T-cell (primary cell): ENCODE measurements at regions not wholly inside any gene's neighbourhood (a gene's known extent, or its start where the extent isn't known, plus 50 kb on each side); places are given as distances from the start of the nearest gene placed in this dataset.

Source experiments
- ATAC-seq, 4 experiments: fragments of 200-7000 bp in 3 of 4; fragments of 150-1000 bp in 1 of 4; cut with Tn5 transposase; replicated peaks in 1 of 4; 1 replicate in 3 of 4; 2 replicates in 1 of 4; pipeline ENCODE4 v1.10.0; 2021; ENCODE audit warnings: moderate library complexity in 3 of 4, mild to moderate bottlenecking in 2 of 4, moderate number of reproducible peaks in 1 of 4
- CTCF ChIA-PET, 2 donors: fragments of 300-600 bp; sonication (Branson Sonifier 250); formaldehyde crosslinking; loops; one replicate each; lab custom pipeline; 2022; ENCODE audit warnings: antibody characterized with exemption in 2 of 2; lab: Charles Lee
- POLR2A ChIA-PET, 2 donors: fragments of 300-600 bp; sonication (Branson Sonifier 250); formaldehyde crosslinking; loops; one replicate each; lab custom pipeline; 2022; ENCODE audit warnings: antibody characterized with exemption in 2 of 2; lab: Charles Lee
- DNase-seq, 35 experiments: peaks; one replicate each; pipeline versions ENCODE4 v3.0.0 to v3.0.0-alpha.2; 2013 to 2023
- H3K27ac ChIP-seq: one replicate; pipeline ENCODE4 v1.5.1; 2013; ENCODE audit warnings: low read length
- H3K27me3 ChIP-seq, 2 experiments: replicated peaks in 1 of 2; 1 replicate in 1 of 2; 2 replicates in 1 of 2; pipeline versions ENCODE4 v1.6.1 to v1.7.0; 2013; ENCODE audit warnings: low read length in 1 of 2, mixed read lengths in 1 of 2; ENCODE audit not compliant: control insufficient read depth in 2 of 2, insufficient read depth in 2 of 2; ENCODE audit errors: extremely low read depth in 1 of 2
- H3K36me3 ChIP-seq, 2 donors: 1 replicate in 1 of 2; 2 replicates in 1 of 2; pipeline versions ENCODE4 v1.6.1 to v1.7.0; 2013; ENCODE audit warnings: low read length in 1 of 2; ENCODE audit not compliant: control insufficient read depth in 2 of 2, insufficient read depth in 1 of 2; ENCODE audit errors: extremely low read depth in 1 of 2
- H3K4me1 ChIP-seq, 2 experiments: 1 replicate in 1 of 2; 2 replicates in 1 of 2; pipeline versions ENCODE4 v1.6.1 to v1.7.0; 2013; ENCODE audit warnings: low read length in 2 of 2, mixed read lengths in 1 of 2; ENCODE audit not compliant: insufficient read depth in 2 of 2, control insufficient read depth in 1 of 2; ENCODE audit errors: extremely low read depth in 1 of 2
- H3K4me3 ChIP-seq, 2 donors: 1 replicate in 1 of 2; 2 replicates in 1 of 2; pipeline versions ENCODE4 v1.5.1 to v1.7.0; 2013; ENCODE audit warnings: mild to moderate bottlenecking in 2 of 2, low read length in 1 of 2, moderate library complexity in 1 of 2; ENCODE audit not compliant: control insufficient read depth in 1 of 2; ENCODE audit errors: extremely low read depth in 1 of 2
- H3K9me3 ChIP-seq: 2 replicates; pipeline ENCODE4 v1.7.0; 2013
- H3K27ac Mint-ChIP-seq, 2 donors: one replicate each; pipeline ENCODE4 v1.8.0; 2020 to 2021; ENCODE audit warnings: mild to moderate bottlenecking in 2 of 2, mixed read lengths in 2 of 2
- H3K27me3 Mint-ChIP-seq, 2 donors: one replicate each; pipeline ENCODE4 v1.8.0; 2021 to 2022; ENCODE audit warnings: mixed read lengths in 2 of 2
- H3K36me3 Mint-ChIP-seq: one replicate; pipeline ENCODE4 v1.8.0; 2021; ENCODE audit warnings: mixed read lengths
- H3K4me1 Mint-ChIP-seq, 3 donors: one replicate each; pipeline ENCODE4 v1.8.0; 2020 to 2022; ENCODE audit warnings: mixed read lengths in 3 of 3, mild to moderate bottlenecking in 1 of 3
- H3K4me3 Mint-ChIP-seq, 3 donors: one replicate each; pipeline ENCODE4 v1.8.0; 2020 to 2022; ENCODE audit warnings: mild to moderate bottlenecking in 3 of 3, mixed read lengths in 3 of 3, moderate library complexity in 3 of 3
- H3K9me3 Mint-ChIP-seq, 3 donors: one replicate each; pipeline ENCODE4 v1.8.0; 2020 to 2022; ENCODE audit warnings: mixed read lengths in 3 of 3
- WGBS: methylation state at CpG from one replicate; pipeline ENCODE4 v1.1.5; 2013; ENCODE audit warnings: missing lambda C conversion rate; ENCODE audit not compliant: insufficient coverage; 5-methylcytosine and 5-hydroxymethylcytosine counted together

- Mint-ChIP-seq H3K9me3 (peaks cover 3 to 14% (median 7%) of the 10 kb centered on the region in 3 donors), H3K27ac (no peak overlapping the region), H3K4me3 (no peak overlapping the region), H3K27me3 (peaks cover 11 to 20% of the 10 kb centered on the region in 2 donors), H3K4me1 (no peaks in the 10 kb centered on the region), H3K36me3 (no peaks in the 10 kb centered on the region)
- Histone ChIP-seq H3K9me3 (no peaks in the 10 kb centered on the region), H3K4me1 (no peaks in the 10 kb centered on the region), H3K27ac (no peak overlapping the region), H3K27me3 (peaks cover 0 to 15% of the 10 kb centered on the region in 2 experiments), H3K4me3 (no peak overlapping the region), H3K36me3 (no peaks in the 10 kb centered on the region)
- 80% methylated on average over 12 of the region's 12 CpGs for WGBS
- ChIA-PET CTCF (no interaction called here), POLR2A (no interaction called here)
- no peak for ATAC-seq
- no peak for DNase-seq
Measured at GRCh38 chr15:68511073-68511991, 67.5 kb upstream of the CORO2B start.

GRCh38 chr15:68512052-68512451, 66.7 kb upstream of the CORO2B start:
- Histone ChIP-seq H3K27me3 (peaks cover 0 to 15% of the 10 kb centered on the region in 2 experiments), H3K4me1 (no peaks in the 10 kb centered on the region), H3K4me3 (no peak overlapping the region), H3K9me3 (no peaks in the 10 kb centered on the region), H3K36me3 (no peaks in the 10 kb centered on the region), H3K27ac (no peak overlapping the region)
- WGBS, result 78% methylated on average over 2 of the region's 7 CpGs
- DNase-seq (no peak), ATAC-seq (no peak)
- Mint-ChIP-seq H3K36me3 (no peaks in the 10 kb centered on the region), H3K4me3 (no peak overlapping the region), H3K9me3 (peaks cover 3 to 14% (median 7%) of the 10 kb centered on the region in 3 donors), H3K27me3 (peaks cover 10 to 19% of the 10 kb centered on the region in 2 donors), H3K4me1 (no peaks in the 10 kb centered on the region), H3K27ac (no peak overlapping the region)
- CTCF ChIA-PET, result no interaction called here
- POLR2A ChIA-PET, result no interaction called here

GRCh38 chr15:68512598-68512997, 66.2 kb upstream of the CORO2B start:
- Mint-ChIP-seq H3K36me3 (no peaks in the 10 kb centered on the region), H3K27me3 (peaks cover 8 to 16% of the 10 kb centered on the region in 2 donors), H3K4me3 (no peak overlapping the region), H3K9me3 (peaks cover 3 to 14% (median 7%) of the 10 kb centered on the region in 3 donors), H3K27ac (no peak overlapping the region), H3K4me1 (no peaks in the 10 kb centered on the region)
- DNase-seq (no peak), ATAC-seq (no peak)
- ChIA-PET POLR2A (no interaction called here), CTCF (no interaction called here)
- H3K4me3 ChIP-seq, result no peak overlapping the region
- no peaks in the 10 kb centered on the region for H3K36me3 ChIP-seq
- H3K27me3 ChIP-seq, result peaks cover 0 to 16% of the 10 kb centered on the region in 2 experiments
- no peaks in the 10 kb centered on the region for H3K4me1 ChIP-seq
- no peaks in the 10 kb centered on the region for H3K9me3 ChIP-seq
- no peak overlapping the region for H3K27ac ChIP-seq
- WGBS, result 75% methylated on average over 3 of the region's 3 CpGs

- ChIA-PET CTCF (no interaction called here), POLR2A (no interaction called here)
- no peaks in the 10 kb centered on the region for H3K9me3 ChIP-seq
- no peaks in the 10 kb centered on the region for H3K36me3 ChIP-seq
- Mint-ChIP-seq H3K9me3 (peaks cover 3 to 14% (median 7%) of the 10 kb centered on the region in 3 donors), H3K36me3 (no peaks in the 10 kb centered on the region), H3K27ac (no peak overlapping the region), H3K27me3 (peaks cover 11 to 24% of the 10 kb centered on the region in 2 donors), H3K4me3 (no peak overlapping the region), H3K4me1 (no peaks in the 10 kb centered on the region)
- 67% methylated on average over 3 of the region's 6 CpGs for WGBS
- H3K27ac ChIP-seq, result no peak overlapping the region
- ATAC-seq (no peak), DNase-seq (no peak)
- no peak overlapping the region for H3K4me3 ChIP-seq
- H3K4me1 ChIP-seq, result no peaks in the 10 kb centered on the region
- peaks cover 0 to 13% of the 10 kb centered on the region in 2 experiments for H3K27me3 ChIP-seq
Measured at GRCh38 chr15:68515371-68516095, 63.3 kb upstream of the CORO2B start.

- no peak for DNase-seq
- POLR2A ChIA-PET, result no interaction called here
- H3K36me3 Mint-ChIP-seq, result no peaks in the 10 kb centered on the region
- Histone ChIP-seq H3K27me3 (peaks cover 0 to 12% of the 10 kb centered on the region in 2 experiments), H3K27ac (no peak overlapping the region), H3K4me3 (no peak overlapping the region), H3K36me3 (no peaks in the 10 kb centered on the region), H3K9me3 (no peaks in the 10 kb centered on the region), H3K4me1 (no peaks in the 10 kb centered on the region)
- CTCF ChIA-PET, result no interaction called here
- no peak for ATAC-seq
- peaks cover 3 to 14% (median 7%) of the 10 kb centered on the region in 3 donors for H3K9me3 Mint-ChIP-seq
- peaks cover 8 to 14% of the 10 kb centered on the region in 2 donors for H3K27me3 Mint-ChIP-seq
- H3K4me1 Mint-ChIP-seq, result no peaks in the 10 kb centered on the region
- H3K4me3 Mint-ChIP-seq, result no peak overlapping the region
- H3K27ac Mint-ChIP-seq, result no peak overlapping the region
- WGBS, result 80% methylated on average over 4 of the region's 6 CpGs
Measured at GRCh38 chr15:68517285-68517761, 61.5 kb upstream of the CORO2B start.

GRCh38 chr15:68518046-68518445, 60.7 kb upstream of the CORO2B start:
- Histone ChIP-seq H3K4me3 (no peak overlapping the region), H3K4me1 (no peaks in the 10 kb centered on the region), H3K9me3 (no peaks in the 10 kb centered on the region), H3K36me3 (no peaks in the 10 kb centered on the region), H3K27ac (no peak overlapping the region), H3K27me3 (peaks cover 0 to 12% of the 10 kb centered on the region in 2 experiments)
- Mint-ChIP-seq H3K27ac (no peak overlapping the region), H3K4me1 (no peaks in the 10 kb centered on the region), H3K27me3 (peaks cover 8 to 17% of the 10 kb centered on the region in 2 donors), H3K4me3 (no peak overlapping the region), H3K9me3 (peaks cover 3 to 8% (median 7%) of the 10 kb centered on the region in 3 donors), H3K36me3 (no peaks in the 10 kb centered on the region)
- 92% methylated on average over 5 of the region's 6 CpGs for WGBS
- no peak for DNase-seq
- ChIA-PET POLR2A (no interaction called here), CTCF (no interaction called here)
- no peak for ATAC-seq
